IMR-90 (cell line): ENCODE measurements at regions not wholly inside any gene's neighbourhood (a gene's known extent, or its start where the extent isn't known, plus 50 kb on each side); places are given as distances from the start of the nearest gene placed in this dataset.

Experiments
- ATAC-seq: fragments of 200-7000 bp; cut with Tn5 transposase; 2 replicates; pipeline ENCODE4 v1.9.1; 2020; ENCODE audit warnings: low read depth, mild to moderate bottlenecking, moderate library complexity
- BruUV-seq: library from RNA; stranded (reverse); fragments of 400-500 nt; replicated peaks from 2 replicates; lab custom pipeline; 2021; lab: Mats Ljungman, UMichigan
- CTCF ChIA-PET: fragments of 300-600 bp; formaldehyde crosslinking; extraction: SDS; loops from one replicate; lab custom pipeline; 2021; ENCODE audit warnings: antibody characterized with exemption; lab: Yijun Ruan, JAX
- POLR2A ChIA-PET: fragments of 300-600 bp; sonication (Branson Sonifier 250); formaldehyde crosslinking; loops from one replicate; lab custom pipeline; 2022; ENCODE audit warnings: antibody characterized with exemption; ENCODE audit not compliant: unreplicated experiment; lab: Charles Lee
- DNase-seq: peaks from one replicate; pipeline ENCODE4 v3.0.0; 2013
- H2AFZ ChIP-seq: replicated peaks from 2 replicates; pipeline ENCODE3; 2013; ENCODE audit warnings: low read length, mild to moderate bottlenecking; ENCODE audit not compliant: poor library complexity
- H2AK5ac ChIP-seq: 2 replicates; pipeline ENCODE4 v1.6.1; 2013; ENCODE audit warnings: low read depth, low read length, inconsistent platforms
- H2AK9ac ChIP-seq: replicated peaks from 2 replicates; pipeline ENCODE3; 2013; ENCODE audit warnings: mild to moderate bottlenecking, low read depth, low read length, moderate library complexity; ENCODE audit not compliant: poor library complexity
- H2BK120ac ChIP-seq: 2 replicates; pipeline ENCODE4 v1.6.1; 2013; ENCODE audit warnings: low read depth, low read length, inconsistent platforms
- H2BK15ac ChIP-seq: 3 replicates; pipeline ENCODE4 v1.6.1; 2013; ENCODE audit warnings: low read depth, low read length, inconsistent platforms
- H2BK20ac ChIP-seq: 2 replicates; pipeline ENCODE4 v1.6.1; 2013; ENCODE audit warnings: low read depth, mild to moderate bottlenecking, inconsistent platforms, low read length, moderate library complexity
- H2BK5ac ChIP-seq: 2 replicates; pipeline ENCODE4 v1.6.1; 2013; ENCODE audit warnings: mild to moderate bottlenecking, low read depth, low read length, inconsistent platforms; ENCODE audit not compliant: poor library complexity, severe bottlenecking
- H3K14ac ChIP-seq: replicated peaks from 2 replicates; pipeline ENCODE4 v1.6.1; 2013; ENCODE audit warnings: low read depth, low read length, inconsistent platforms
- H3K18ac ChIP-seq: 2 replicates; pipeline ENCODE4 v1.6.1; 2013; ENCODE audit warnings: low read depth, low read length, control low read depth
- H3K23ac ChIP-seq: 2 replicates; pipeline ENCODE4 v1.6.1; 2013; ENCODE audit warnings: low read depth, low read length, inconsistent platforms
- H3K27ac ChIP-seq: 2 replicates; pipeline ENCODE4 v1.5.1; 2013; ENCODE audit warnings: mild to moderate bottlenecking, control low read depth, low read length; ENCODE audit not compliant: insufficient read depth
- H3K27me3 ChIP-seq: 2 replicates; pipeline ENCODE4 v1.6.1; 2013; ENCODE audit warnings: low read length; ENCODE audit not compliant: control insufficient read depth, insufficient read depth
- H3K36me3 ChIP-seq: 2 replicates; pipeline ENCODE4 v1.6.1; 2013; ENCODE audit warnings: low read length, mixed read lengths; ENCODE audit not compliant: control insufficient read depth, insufficient read depth
- H3K4ac ChIP-seq: 2 replicates; pipeline ENCODE4 v1.6.1; 2013; ENCODE audit warnings: low read depth, low read length, inconsistent platforms
- H3K4me1 ChIP-seq: 2 replicates; pipeline ENCODE4 v1.6.1; 2013; ENCODE audit warnings: low read length, mixed read lengths; ENCODE audit not compliant: control insufficient read depth, insufficient read depth
- H3K4me2 ChIP-seq: 2 replicates; pipeline ENCODE4 v1.6.1; 2013; ENCODE audit warnings: low read depth, mild to moderate bottlenecking, control low read depth, low read length, moderate library complexity
- H3K4me3 ChIP-seq: 2 replicates; pipeline ENCODE4 v1.5.1; 2013; ENCODE audit warnings: low read depth, mild to moderate bottlenecking, control low read depth, low read length, moderate library complexity; ENCODE audit not compliant: insufficient read depth
- H3K56ac ChIP-seq: 2 replicates; pipeline ENCODE4 v1.6.1; 2013; ENCODE audit warnings: low read length, inconsistent platforms; ENCODE audit not compliant: insufficient read depth; ENCODE audit errors: extremely low read depth
- H3K79me1 ChIP-seq, 2 experiments: 2 replicates each; pipeline ENCODE4 v1.6.1; 2013; ENCODE audit warnings: low read length in 2 of 2, inconsistent platforms in 1 of 2, low read depth in 1 of 2
- H3K9ac ChIP-seq: 2 replicates; pipeline ENCODE4 v1.6.1; 2013; ENCODE audit warnings: low read depth, low read length, control low read depth
- H3K9me1 ChIP-seq: 2 replicates; pipeline ENCODE4 v1.6.1; 2013; ENCODE audit warnings: low read length, inconsistent platforms; ENCODE audit not compliant: insufficient read depth
- H3K9me3 ChIP-seq: 2 replicates; pipeline ENCODE4 v1.6.1; 2013; ENCODE audit warnings: low read length; ENCODE audit not compliant: control insufficient read depth, insufficient read depth
- H4K20me1 ChIP-seq: 2 replicates; pipeline ENCODE4 v1.6.1; 2013; ENCODE audit warnings: low read length, inconsistent platforms; ENCODE audit not compliant: insufficient read depth
- H4K5ac ChIP-seq: 2 replicates; pipeline ENCODE4 v1.6.1; 2013; ENCODE audit warnings: mild to moderate bottlenecking, low read depth, low read length, control low read depth
- H4K8ac ChIP-seq, 2 experiments: 2 replicates each; pipeline ENCODE4 v1.6.1; 2013; ENCODE audit warnings: low read depth in 2 of 2, low read length in 2 of 2, control low read depth in 1 of 2, inconsistent platforms in 1 of 2
- H4K91ac ChIP-seq: 2 replicates; pipeline ENCODE4 v1.6.1; 2013; ENCODE audit warnings: low read depth, low read length, inconsistent platforms; ENCODE audit not compliant: insufficient read depth
- BHLHE40 ChIP-seq: fragments of 150-350 bp; IDR thresholded peaks from 2 replicates; pipeline ENCODE4 v1.6.1; 2016; ENCODE audit warnings: mild to moderate bottlenecking, low read depth, low read length
- MAFK ChIP-seq: IDR thresholded peaks from 2 replicates; pipeline ENCODE4 v1.6.1; 2012; ENCODE audit warnings: low read depth, low read length, improper control_type of control experiment
- MAZ ChIP-seq: IDR thresholded peaks from 2 replicates; pipeline ENCODE4 v1.6.1; 2012; ENCODE audit warnings: low read depth, mild to moderate bottlenecking, low read length, improper control_type of control experiment, moderate library complexity, borderline replicate concordance
- WGBS, 2 experiments: methylation state at CpG; one replicate each; pipeline versions ENCODE4 v1.1.5 to v1.1.7; 2013; ENCODE audit warnings: missing lambda C conversion rate in 2 of 2; ENCODE audit not compliant: insufficient read length in 1 of 2; ENCODE audit errors: extremely low coverage in 2 of 2; 5-methylcytosine and 5-hydroxymethylcytosine counted together
- dilution Hi-C: fragments of 300-500 bp; cut with HindIII; formaldehyde crosslinking; loops from one replicate; pipeline ENCODE4 v1.14.3; 2018; ENCODE audit warnings: low sequenced_read_pairs; ENCODE audit not compliant: unreplicated experiment
- in situ Hi-C: fragments of 300-500 bp; cut with MboI; formaldehyde crosslinking; loops from 3 replicates; pipeline ENCODE4 v1.14.3; 2019; ENCODE audit warnings: low sequenced_read_pairs, inconsistent platforms, mixed read lengths
- intact Hi-C: fragments of 100-400 bp; cut with micrococcal nuclease; formaldehyde crosslinking; loops from 2 replicates; pipeline ENCODE4 v1.10.0; 2022
- TF ChIP-seq, protein P1 (sequence below): fragments of 150-350 bp; IDR thresholded peaks from 2 replicates; pipeline ENCODE4 v1.6.1; 2016; ENCODE audit warnings: low read depth, mild to moderate bottlenecking, low read length, moderate library complexity, borderline replicate concordance

DNA sequence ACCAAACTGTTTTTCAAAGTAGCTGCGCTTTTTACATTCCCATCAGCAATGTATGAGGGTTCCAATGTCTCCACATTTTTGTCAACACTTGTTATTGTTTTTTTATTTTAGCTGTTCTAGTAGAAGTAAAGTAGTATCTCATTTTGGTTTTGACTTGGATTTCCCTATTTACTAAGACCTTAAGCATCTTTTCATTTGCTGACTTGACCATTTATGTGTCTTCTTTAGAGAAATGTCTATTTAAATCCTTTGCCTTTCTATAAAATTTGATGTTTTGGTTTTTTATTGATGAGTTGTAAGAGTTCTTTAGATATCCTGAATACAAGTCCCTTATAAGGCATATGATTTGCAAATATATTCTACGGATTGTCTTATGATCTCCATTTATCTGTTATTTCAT, 110.6 kb downstream of the CD164 start:
- Histone ChIP-seq H3K9ac (no peak overlapping the region), H4K8ac (no peak overlapping the region), H3K4me3 (no peak overlapping the region), H4K5ac (no peak overlapping the region), H3K4ac (no peak overlapping the region), H2AK9ac (no peak overlapping the region), H3K4me2 (no peak overlapping the region), H4K20me1 (no peaks in the 10 kb centered on the region), H3K4me1 (no peaks in the 10 kb centered on the region), H2BK5ac (no peak overlapping the region), H3K23ac (no peak overlapping the region), H4K91ac (no peak overlapping the region), H3K27me3 (peaks cover 2% of the 10 kb centered on the region), H3K18ac (no peak overlapping the region), H2AFZ (no peak overlapping the region), H3K27ac (no peak overlapping the region), H2AK5ac (no peak overlapping the region), H3K36me3 (no peaks in the 10 kb centered on the region), H2BK120ac (no peak overlapping the region), H3K9me1 (no peaks in the 10 kb centered on the region), H3K9me3 (no peaks in the 10 kb centered on the region), H2BK15ac (no peak overlapping the region), H2BK20ac (no peak overlapping the region), H3K56ac (no peak overlapping the region), H3K14ac (no peak overlapping the region), H3K79me1 (no peaks in the 10 kb centered on the region)
- CTCF ChIA-PET: no interaction called here
- TF ChIP-seq MAZ: no peak
- TF ChIP-seq BHLHE40: no peak
- TF ChIP-seq, protein P1, sequence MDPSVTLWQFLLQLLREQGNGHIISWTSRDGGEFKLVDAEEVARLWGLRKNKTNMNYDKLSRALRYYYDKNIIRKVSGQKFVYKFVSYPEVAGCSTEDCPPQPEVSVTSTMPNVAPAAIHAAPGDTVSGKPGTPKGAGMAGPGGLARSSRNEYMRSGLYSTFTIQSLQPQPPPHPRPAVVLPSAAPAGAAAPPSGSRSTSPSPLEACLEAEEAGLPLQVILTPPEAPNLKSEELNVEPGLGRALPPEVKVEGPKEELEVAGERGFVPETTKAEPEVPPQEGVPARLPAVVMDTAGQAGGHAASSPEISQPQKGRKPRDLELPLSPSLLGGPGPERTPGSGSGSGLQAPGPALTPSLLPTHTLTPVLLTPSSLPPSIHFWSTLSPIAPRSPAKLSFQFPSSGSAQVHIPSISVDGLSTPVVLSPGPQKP: no peak
- peak; percentile 22; the same call in 1 of the 2 replicates for TF ChIP-seq MAFK
- intact Hi-C loops: no loop called here
- DNase-seq (no peak), ATAC-seq (no peak)
- in situ Hi-C loops: no loop called here
- WGBS, 2 experiments: no CpG with 5 or more reads among the region's 2 CpGs
- dilution Hi-C loops: no loop called here
- BruUV-seq: no TSS peak
- POLR2A ChIA-PET: no interaction called here
